ENCODE measurements at regions not wholly inside any gene's neighbourhood (a gene's known extent, or its start where the extent isn't known, plus 50 kb on each side); places are given as distances from the start of the nearest gene placed in this dataset.

- intact Hi-C loops (cut with micrococcal nuclease), result no loop called here
- H3K4me1 ChIP-seq (ENCODE audit: control insufficient read depth, insufficient read depth, low read length), result no peaks in the 10 kb centered on the region
- BruUV-seq (replicated peaks), result no TSS peak
- H4K91ac ChIP-seq (ENCODE audit: insufficient read depth, low read depth, low read length), result no peak overlapping the region
- H2AFZ ChIP-seq (replicated peaks; ENCODE audit: low read length, poor library complexity), result no peak overlapping the region
- H3K4ac ChIP-seq (ENCODE audit: low read depth, low read length), result no peak overlapping the region
- H3K9ac ChIP-seq (ENCODE audit: low read depth, low read length), result no peak overlapping the region
- no peak overlapping the region for H4K8ac ChIP-seq (ENCODE audit: low read depth in 2 of 2, low read length in 2 of 2)
- dilution Hi-C loops (cut with HindIII; ENCODE audit: low sequenced_read_pairs, unreplicated experiment), result no loop called here
- TF ChIP-seq MAFK (IDR thresholded peaks at IDR 0.05; ENCODE audit: low read depth, low read length) (no peak), NFE2L2 (IDR thresholded peaks at IDR 0.05; ENCODE audit: low read depth, low read length) (no peak), ELK1 (IDR thresholded peaks at IDR 0.05; ENCODE audit: borderline replicate concordance, low read depth, low read length) (no peak), CEBPB (IDR thresholded peaks at IDR 0.05; ENCODE audit: low read depth, low read length) (no peak), CHD1 (IDR thresholded peaks at IDR 0.05; ENCODE audit: low read depth, low read length) (no peak), CTCF (conservative IDR thresholded peaks at IDR 0.05; ENCODE audit: low read depth, low read length) (no peak), POLR2A (IDR thresholded peaks at IDR 0.05; ENCODE audit: low read depth, low read length) (no peak), MXI1 (IDR thresholded peaks at IDR 0.05; ENCODE audit: borderline replicate concordance, low read depth, low read length) (no peak), SMC3 (IDR thresholded peaks at IDR 0.05; ENCODE audit: low read depth, low read length) (no peak), RCOR1 (IDR thresholded peaks at IDR 0.05; ENCODE audit: insufficient replicate concordance, low read length) (no peak), FOS (IDR thresholded peaks at IDR 0.05; ENCODE audit: low read depth, low read length) (no peak)
- H4K20me1 ChIP-seq (ENCODE audit: insufficient read depth, low read length), result no peaks in the 10 kb centered on the region
- no peaks in the 10 kb centered on the region for H3K27me3 ChIP-seq (ENCODE audit: control insufficient read depth, insufficient read depth, low read length)
- DNase-seq (no peak), ATAC-seq (ENCODE audit: low read depth) (no peak)
- H2BK120ac ChIP-seq (ENCODE audit: low read depth, low read length), result no peak overlapping the region
- H3K14ac ChIP-seq (replicated peaks; ENCODE audit: low read depth, low read length), result no peak overlapping the region
- H3K18ac ChIP-seq (ENCODE audit: low read depth, low read length), result no peak overlapping the region
- no peak overlapping the region for H2AK9ac ChIP-seq (replicated peaks; ENCODE audit: low read depth, low read length, poor library complexity)
- in situ Hi-C loops (cut with MboI; ENCODE audit: low sequenced_read_pairs), result no loop called here
- H3K36me3 ChIP-seq (ENCODE audit: control insufficient read depth, insufficient read depth, low read length), result no peaks in the 10 kb centered on the region
- no peak overlapping the region for H3K4me3 ChIP-seq (ENCODE audit: insufficient read depth, low read depth, low read length)
- H2BK20ac ChIP-seq (ENCODE audit: low read depth, low read length), result no peak overlapping the region
- H3K23ac ChIP-seq (ENCODE audit: low read depth, low read length), result no peak overlapping the region
- H3K4me2 ChIP-seq (ENCODE audit: low read depth, low read length), result no peak overlapping the region
- no peak overlapping the region for H2BK5ac ChIP-seq (ENCODE audit: low read depth, low read length, poor library complexity, severe bottlenecking)
- H2AK5ac ChIP-seq (ENCODE audit: low read depth, low read length), result no peak overlapping the region
- no peaks in the 10 kb centered on the region for H3K9me3 ChIP-seq (ENCODE audit: control insufficient read depth, insufficient read depth, low read length)
- H4K5ac ChIP-seq (ENCODE audit: low read depth, low read length), result no peak overlapping the region
- CTCF ChIA-PET, result no interaction called here
- no peak overlapping the region for H2BK15ac ChIP-seq (ENCODE audit: low read depth, low read length)
- no peak overlapping the region for H3K56ac ChIP-seq (ENCODE audit: extremely low read depth, insufficient read depth, low read length)
- POLR2A ChIA-PET (ENCODE audit: unreplicated experiment), result no interaction called here
- no peak overlapping the region for H3K27ac ChIP-seq (ENCODE audit: insufficient read depth, low read length)
- H3K79me1 ChIP-seq (ENCODE audit: low read depth in 1 of 2, low read length in 2 of 2), result no peaks in the 10 kb centered on the region
- no peaks in the 10 kb centered on the region for H3K9me1 ChIP-seq (ENCODE audit: insufficient read depth, low read length)
Measured at GRCh38 chr17:53719229-53719628, 103.5 kb upstream of the KIF2B start.

All from IMR-90 (cell line).